ENCODE measurements at regions not wholly inside any gene's neighbourhood (a gene's known extent, or its start where the extent isn't known, plus 50 kb on each side); places are given as distances from the start of the nearest gene placed in this dataset.
"Not testable (repeated sequence)": the region's sequence is repeated elsewhere in the genome, so short reads cannot be mapped to it uniquely, and the experiment has no call there.

DNA sequence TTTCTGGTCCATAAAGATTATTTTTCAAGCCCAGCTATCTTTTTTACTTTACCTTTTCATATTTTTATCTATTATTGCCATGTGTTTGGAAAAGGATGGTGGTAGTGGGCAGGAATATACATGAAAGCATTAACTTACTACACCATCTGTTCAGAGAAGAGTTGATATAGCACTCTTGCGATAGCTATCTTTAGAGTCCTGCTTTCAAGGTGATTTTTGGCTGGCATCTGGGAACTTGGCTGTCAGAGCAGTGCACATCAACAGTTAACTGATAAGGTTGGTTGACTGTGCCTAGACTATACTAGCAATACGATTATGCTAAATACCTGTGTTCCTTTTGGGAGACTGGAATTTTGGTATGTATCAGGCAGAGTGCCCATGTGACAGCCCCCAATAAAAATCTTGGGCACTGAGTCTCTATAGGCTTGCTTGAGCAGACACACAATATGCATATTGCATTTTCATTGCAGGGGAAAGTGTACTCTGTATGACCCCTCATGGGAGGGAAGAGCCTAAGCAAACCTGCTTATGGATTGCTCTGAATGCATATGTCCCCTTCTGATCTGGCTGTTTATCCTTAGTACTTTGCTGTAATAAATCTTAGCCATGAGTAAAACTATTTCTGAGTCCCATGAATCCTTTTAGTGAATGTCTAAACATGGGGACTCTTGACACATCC is 227.6 kb upstream of the C9orf72 start:
- DNase-seq (ENCODE audit: low read depth in 4 of 4, low spot score in 1 of 4): no peak

DNA sequence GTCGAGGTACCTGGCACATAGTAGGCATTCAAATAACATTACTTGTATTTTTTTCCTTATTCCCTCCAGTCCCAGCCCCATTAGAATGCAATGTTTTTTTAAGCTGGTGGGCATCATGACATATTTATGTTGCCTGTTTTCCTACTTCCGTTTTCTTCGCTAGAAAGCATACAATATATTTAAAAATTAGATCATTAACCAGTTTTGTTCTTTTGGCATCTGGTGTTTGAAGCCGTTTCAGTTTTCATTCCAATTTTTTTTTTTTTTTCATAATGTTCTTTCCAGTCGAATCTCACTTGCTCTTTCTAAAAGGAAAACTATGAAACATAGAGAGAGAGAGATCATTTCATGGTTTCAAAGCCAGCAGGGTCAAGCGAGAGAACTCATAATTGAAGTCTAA is 228.3 kb upstream of the C9orf72 start:
- no peak for DNase-seq (ENCODE audit: low read depth in 4 of 4, low spot score in 1 of 4)

DNA sequence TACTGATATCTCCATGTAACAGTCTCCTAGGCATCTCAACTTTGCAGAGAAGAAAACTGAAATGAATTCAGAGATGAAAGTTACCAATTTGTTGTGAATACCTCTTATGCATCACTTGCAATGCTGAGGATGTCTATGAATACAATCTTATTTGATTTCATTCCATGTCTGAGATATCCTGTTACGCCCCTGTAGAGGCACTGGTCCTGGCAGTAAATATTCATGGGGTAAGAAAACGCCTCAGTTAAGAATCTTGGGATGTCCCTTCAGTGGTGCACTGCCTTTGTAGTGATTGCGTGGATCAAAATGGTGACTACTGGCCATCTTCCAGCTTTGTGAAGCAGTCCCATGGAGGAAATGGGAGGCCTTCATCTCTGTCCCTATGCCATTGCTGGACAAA is 229.1 kb upstream of the C9orf72 start:
- DNase-seq (ENCODE audit: low read depth in 4 of 4, low spot score in 1 of 4): no peak

DNA sequence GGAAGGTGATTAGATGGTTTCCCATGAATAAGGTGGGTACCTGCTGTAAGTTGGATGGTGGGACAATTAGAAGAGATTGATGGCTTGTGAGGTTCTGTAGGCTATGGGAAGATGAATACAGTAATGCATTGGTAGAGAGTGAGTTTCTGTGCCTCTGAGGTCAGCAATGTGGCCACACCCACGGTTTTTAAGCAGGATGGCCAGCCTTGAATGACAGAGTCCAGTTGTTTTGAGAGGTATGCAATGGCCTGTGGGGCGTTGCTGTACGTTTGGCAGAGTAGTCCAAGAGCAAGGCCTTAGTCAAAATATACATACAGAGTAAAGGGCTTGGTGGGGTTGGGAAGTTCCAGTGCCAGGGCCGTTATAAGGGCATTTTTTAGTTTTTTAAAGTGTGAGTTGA is 235.6 kb upstream of the C9orf72 start:
- no peak for DNase-seq (ENCODE audit: low read depth in 4 of 4, low spot score in 1 of 4)

DNA sequence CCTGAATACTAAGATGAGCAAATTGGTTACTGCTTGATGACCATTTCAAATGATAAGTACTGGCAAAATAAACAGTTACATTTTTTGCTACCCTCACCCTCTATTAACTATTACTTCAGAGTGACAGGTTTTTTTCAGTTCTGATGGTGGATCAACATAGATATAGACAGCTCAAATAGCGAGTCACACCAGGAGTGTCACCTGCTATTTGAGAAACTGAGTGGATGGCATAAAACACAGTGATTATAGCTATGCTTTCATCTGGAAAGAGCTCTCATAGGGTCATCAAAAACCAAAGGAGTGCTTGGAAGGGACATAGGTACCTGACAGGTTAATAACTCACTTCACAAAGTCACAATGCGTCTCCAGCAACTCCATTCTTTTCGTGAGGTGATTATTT is 244.5 kb upstream of the C9orf72 start:
- no peak for DNase-seq (ENCODE audit: low read depth in 4 of 4, low spot score in 1 of 4)

DNA sequence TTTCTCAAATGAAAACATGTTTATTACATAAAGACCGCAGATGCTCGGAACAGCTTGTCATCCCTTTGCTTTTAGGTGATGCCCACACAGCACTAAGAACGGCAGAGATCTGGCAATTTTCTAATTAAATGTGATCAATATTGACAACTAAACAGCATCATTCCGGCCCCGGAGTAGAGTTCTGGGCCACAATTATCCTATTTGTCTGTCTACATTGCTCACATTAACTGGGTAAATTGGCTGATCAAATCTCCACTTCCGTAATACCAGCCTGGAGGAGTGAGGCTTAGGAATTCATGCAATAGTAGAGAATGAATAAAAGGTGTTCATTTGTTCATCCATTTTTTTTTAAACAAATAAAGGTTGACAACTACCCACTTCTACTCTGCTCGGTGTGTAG is 245.1 kb upstream of the C9orf72 start:
- DNase-seq (ENCODE audit: low read depth in 4 of 4, low spot score in 1 of 4): no peak

DNA sequence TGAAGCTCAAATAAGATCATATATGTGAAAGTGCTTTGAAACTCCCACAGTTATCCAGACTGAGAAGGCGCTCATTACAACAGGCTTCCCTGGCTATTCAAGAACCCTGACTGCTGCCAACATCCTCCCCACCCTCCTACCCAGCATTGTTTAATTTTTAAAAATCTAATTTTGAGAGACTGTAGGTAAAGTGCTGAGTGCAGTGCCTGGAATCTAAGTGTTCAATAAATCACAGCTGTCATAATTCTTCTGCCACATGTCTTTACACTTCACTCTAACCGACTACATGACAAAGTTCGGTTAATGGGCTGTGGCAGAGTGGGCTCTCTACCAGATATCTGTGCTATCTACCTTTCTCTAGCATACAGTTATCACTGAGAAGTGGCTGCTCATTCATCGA is 255.6 kb upstream of the C9orf72 start:
- no peak for DNase-seq (ENCODE audit: low read depth in 4 of 4, low spot score in 1 of 4)

DNA sequence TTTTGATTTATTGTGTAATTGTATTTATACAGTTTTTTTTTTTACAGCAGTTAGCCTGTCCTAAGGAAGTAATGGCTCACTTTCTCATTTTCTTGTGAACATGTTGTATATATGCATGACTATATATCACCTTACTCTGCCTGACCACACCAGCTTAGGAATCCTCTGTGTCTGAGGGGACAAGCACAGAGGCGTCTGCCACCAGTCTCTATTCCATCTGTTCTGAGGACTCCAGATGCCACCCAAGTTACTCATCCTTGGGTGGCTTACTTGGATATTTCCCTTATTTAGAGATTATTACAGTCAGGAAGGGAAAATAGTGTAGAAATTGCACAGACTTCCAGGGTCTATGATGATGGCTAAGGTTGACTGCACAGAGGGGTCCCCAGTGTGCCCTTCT is 256.3 kb upstream of the C9orf72 start:
- no peak for DNase-seq (ENCODE audit: low read depth in 4 of 4, low spot score in 1 of 4)

DNA sequence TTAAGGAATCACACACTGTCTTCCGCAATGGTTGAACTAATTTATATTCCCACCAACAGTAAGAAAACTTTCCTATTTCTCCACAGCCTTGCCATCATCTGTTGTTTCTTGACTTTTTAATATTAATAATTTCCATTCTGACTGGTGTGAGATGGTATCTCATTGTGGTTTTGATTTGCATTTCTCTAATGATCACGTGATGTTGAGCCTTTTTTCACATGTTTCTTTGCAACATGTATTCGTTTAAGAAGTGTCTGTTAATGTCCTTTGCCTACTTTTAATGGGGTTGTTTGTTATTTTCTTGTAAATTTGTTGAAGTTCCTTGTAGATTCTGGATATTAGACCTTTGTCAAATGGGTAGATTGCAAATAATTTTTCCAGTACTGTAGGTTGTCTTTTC is 258.8 kb upstream of the C9orf72 start:
- DNase-seq (ENCODE audit: low read depth in 4 of 4, low spot score in 1 of 4): not testable (repeated sequence)

DNA sequence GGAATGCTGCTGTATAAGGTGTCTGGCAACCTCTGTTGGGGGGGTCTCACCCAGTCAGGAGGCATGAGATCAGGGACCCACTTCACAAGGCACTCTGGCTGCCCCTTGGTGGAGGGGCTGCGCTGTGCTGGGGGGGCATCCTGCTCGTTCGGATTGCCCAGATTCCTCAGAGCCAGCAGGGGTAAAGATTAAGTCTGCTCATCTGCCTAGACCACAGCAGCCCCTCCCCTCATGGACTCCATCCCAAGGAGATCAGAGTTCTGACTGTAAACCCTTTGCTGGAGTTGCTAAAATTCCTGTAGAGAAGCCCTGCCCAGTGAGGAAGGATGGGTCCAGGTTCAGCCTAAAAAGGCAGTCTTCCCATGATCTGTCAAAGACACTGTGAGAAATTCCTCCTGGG is 262.0 kb upstream of the C9orf72 start:
- no peak for DNase-seq (ENCODE audit: low read depth in 4 of 4, low spot score in 1 of 4)

DNA sequence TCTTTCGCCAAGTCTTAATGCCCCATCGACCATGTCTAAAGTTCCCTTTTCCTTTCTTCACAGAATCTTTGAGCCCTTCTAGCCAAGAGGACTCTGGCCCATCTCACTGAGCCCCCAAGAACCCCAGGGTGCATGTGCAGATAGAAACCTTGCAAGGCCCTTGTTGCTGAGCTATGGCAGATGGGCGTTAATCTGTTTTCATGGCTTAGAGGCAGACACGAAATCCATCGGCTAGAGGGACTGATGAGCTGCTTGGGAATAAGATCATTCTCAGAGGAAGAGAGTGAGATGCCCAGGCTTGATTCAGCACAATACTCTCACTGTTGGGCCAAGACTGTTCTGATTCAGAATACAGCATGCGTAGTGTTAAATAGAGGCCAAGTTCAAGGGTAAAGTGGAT is 262.5 kb upstream of the C9orf72 start:
- DNase-seq (ENCODE audit: low read depth in 4 of 4, low spot score in 1 of 4): no peak

DNA sequence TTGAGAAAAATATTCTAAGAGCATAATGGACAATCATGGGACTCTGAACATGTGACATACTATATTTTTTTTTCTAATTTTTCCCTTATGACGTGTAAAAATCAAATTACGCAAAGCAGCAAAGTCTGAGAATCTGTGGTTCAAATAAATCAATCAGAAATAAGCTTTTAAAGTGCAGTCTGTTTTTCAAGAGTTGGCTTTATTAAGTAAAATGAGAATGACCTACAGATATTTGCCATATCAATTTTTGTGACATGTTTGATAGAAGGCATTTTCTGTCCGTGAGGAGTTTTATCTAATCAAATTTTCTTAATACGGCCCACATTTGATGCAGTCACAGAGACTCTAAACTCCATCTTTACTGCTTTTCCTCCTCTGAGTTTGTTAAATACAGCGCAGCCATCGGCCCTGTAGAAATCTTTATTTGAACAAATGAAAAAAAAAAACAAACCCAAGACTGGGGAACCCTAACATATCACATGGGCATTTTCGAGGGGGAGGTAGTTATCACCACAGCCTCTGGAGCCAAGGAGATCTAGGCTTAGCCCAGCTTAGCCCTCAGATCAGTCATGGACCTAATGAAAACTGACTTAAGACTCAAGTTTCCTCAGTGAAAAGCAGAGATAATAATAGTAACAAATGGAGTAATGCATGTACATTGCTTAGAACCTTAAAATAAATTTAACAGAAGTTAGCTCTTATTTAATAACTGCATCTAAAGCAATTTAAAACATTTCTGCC is 263.6 kb upstream of the C9orf72 start:
- no peak for DNase-seq (ENCODE audit: low read depth in 4 of 4, low spot score in 1 of 4)

DNA sequence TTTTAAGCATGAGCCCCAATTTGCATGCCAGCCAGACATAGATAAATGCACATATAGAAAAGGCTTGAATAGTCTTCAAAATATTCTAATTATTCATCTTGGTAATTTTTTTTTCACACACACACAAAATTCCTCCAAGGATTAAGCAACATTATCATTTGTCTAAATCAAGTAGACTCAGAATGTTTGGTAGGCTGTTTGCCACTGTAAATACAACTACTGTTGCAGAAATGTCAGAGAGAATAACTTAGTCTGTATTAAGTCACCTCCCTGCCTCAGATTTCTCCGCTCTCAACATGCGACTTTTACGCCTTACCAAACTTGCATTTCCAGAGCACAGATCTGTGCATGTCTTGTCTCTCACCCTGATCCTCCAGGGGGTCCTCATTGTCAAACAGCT is 265.6 kb upstream of the C9orf72 start:
- DNase-seq (ENCODE audit: low read depth in 4 of 4, low spot score in 1 of 4): no peak

DNA sequence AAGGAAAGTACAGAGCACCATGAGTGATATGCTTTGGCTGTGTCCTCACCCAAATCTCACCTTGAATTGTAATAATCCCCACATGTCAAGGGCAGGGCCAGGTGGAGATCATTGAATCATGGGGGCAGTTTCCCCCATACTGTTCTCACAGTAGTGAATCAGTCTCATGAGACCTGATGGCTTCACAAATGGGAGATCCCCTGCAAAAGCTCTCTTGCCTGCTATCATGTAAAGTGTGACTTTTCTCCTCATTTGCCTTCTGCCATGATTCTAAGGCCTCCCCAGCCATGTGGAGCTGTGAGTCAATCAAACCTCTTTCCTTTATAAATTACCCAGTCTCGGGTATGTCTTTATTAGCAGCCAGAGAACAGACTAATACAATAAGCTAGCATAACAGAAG is 266.5 kb upstream of the C9orf72 start:
- DNase-seq (ENCODE audit: low read depth in 4 of 4, low spot score in 1 of 4): not testable (repeated sequence)

DNA sequence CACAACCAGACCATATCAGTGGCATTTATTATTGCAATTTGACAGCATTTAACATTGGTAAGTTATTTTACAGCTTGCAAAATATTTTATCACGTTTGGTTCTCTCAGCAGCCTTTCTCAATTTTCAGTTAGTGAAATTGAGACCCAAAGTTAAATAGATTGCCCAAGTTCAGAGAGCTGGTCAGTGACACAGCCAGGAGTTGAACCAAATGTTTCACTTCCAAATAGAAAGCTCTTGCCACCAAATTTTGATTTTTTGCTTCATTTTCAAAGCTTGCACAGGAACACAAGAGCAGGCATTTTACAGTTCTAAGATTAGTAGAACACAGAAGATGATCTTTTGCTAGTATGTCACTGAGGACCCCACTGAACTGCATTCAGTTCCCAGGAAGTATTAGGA is 271.5 kb upstream of the C9orf72 start:
- no peak for DNase-seq (ENCODE audit: low read depth in 4 of 4, low spot score in 1 of 4)

DNA sequence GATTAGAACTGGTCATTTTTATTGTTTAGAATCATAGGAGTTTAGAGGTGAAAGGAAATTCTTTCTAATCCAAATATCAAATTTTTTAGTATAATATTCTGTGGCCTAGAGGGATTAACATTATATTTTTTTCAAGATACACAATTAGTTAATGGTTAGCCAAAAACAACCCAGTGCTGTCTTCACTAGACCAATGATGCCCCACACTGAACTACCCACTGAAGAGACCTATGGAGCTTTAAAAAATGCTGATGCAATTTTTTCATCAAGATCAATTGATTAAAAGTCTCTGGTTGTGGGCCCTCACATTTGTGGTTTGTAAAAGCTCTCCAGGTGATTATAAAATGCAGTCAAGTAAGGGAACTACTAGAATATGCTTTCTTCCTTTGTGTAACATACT is 274.1 kb upstream of the C9orf72 start:
- no peak for DNase-seq (ENCODE audit: low read depth in 4 of 4, low spot score in 1 of 4)

DNA sequence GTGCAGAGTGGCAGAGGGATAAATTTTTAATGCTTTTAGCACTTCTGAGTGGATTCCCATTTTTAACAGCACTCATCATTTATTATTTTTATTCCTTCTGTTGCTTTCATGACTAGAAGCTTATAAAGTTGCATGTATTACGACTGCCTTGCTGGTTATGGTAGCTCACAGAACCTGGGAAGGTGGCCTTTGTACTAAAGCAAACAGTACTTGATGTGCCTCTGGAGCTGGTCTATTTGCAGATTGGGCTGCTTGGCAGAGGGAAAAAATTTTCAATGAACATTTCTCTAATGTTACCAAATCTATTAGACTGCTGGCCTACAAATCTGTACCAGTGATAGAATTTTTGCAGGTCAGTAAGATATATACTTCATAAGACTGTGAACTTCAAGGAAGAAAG is 274.5 kb upstream of the C9orf72 start:
- DNase-seq (ENCODE audit: low read depth in 4 of 4, low spot score in 1 of 4): no peak

DNA sequence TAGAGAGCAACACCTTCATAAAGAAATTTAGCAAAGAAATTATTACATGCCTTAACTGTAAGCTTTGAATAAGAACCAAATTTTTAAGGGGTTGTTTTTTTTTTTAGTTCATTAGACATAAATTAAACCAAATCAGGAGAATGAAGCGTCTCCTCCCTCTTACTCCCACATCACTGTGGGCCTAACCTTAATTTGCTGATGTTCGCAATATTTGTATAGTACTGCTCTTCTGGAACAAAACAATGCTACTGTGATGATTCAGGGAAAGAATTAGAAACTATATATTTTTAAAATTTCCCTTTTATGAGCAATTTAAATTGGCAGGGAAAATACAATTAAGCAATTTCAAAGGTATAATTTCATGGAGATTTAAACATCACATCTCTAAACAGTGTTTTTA is 275.0 kb upstream of the C9orf72 start:
- DNase-seq (ENCODE audit: low read depth in 4 of 4, low spot score in 1 of 4): no peak

DNA sequence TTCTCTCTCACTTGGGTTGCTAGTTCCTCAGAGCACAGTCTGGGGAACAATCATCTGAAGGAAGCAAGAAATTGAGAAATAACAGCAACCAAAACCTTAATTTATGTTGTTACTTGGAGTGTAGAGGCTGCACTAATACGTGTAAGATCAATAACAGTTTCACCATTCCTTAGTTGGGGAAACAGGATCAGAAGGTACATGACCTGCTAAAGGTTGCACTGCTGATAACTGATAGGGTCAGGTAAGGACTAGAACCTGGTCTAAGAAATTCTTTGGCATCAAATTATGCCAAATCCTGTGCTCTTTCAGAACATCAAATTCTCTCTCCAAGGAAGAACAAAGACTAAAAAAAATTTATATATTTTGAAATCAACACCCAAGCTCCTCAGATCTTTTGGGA is 278.6 kb upstream of the C9orf72 start:
- no peak for DNase-seq (ENCODE audit: low read depth in 4 of 4, low spot score in 1 of 4)

DNA sequence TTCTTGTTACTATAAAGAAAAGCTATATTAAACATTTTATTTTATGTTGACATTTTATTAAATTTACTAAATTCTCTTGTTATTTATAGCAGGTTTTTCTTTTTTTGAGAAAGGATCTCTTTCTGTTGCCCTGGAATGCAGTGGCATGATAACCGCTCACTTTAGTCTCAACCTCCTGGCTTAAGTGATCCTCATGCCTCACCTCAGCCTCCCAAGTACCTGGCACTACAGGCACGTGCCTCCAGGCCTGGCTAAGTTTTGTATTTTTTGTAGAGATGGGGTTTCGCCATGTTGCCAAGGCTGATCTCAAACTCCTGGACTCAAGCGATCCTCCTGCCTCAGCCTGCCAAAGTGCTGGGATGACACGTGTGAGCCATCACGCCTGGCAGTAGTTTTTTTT is 280.2 kb upstream of the C9orf72 start:
- no peak for DNase-seq (ENCODE audit: low read depth in 4 of 4, low spot score in 1 of 4)

DNA sequence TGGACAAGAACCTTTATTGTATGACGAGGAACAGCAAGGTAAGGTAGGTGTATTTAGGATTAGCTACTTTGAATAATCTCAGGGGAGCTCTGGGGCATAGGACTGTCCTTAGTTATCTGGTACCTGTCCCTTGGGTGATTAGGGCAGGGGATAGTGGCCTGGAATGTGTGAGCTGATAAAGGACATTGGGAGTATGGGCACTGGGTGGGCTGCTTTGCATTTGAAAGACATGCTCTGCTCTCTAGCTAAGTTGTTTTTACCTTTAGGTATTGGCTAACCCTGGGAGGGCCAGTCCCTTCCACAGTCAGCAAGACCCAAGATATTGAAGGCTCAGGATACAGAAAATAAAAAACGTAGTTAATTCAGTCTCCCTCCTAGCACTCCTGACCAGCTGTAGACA is 282.8 kb upstream of the C9orf72 start:
- DNase-seq (ENCODE audit: low read depth in 4 of 4, low spot score in 1 of 4): no peak

DNA sequence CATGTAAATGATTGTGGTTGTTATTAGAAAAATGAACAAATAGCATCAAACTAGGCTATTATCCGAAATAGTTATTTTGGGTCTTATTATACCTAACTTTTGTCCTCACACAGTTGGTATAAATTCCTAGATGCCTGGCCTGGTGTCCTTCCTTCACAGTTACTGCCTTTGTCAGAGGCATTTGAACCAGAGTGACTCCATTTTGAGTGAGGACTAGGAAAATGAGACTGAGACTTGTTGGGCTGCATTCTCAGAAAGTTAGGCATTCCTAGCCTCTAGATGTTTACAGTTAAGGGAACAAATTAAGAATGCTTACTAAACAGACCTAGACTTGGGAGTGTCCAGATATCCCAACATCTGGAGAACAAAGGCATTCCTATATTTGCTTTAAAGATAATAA is 283.5 kb upstream of the C9orf72 start:
- no peak for DNase-seq (ENCODE audit: low read depth in 4 of 4, low spot score in 1 of 4)

DNA sequence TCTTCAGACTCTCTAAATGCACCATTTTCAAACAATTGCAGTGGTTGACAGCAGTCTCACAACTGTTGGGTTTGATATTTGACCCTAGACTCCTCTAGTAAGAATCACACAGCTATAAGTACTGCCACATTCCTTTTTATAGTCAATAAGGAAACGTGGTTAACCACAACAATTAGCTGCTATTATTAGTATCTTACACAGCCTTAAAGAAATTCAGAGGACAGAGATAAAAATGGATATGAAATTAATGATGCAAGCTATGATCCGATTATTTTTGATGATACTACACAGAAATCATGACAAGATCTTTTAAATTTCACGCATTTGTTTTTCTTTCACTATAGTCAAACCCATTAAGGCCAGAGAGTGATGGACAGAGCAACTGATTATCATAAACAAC is 288.6 kb upstream of the C9orf72 start:
- no peak for DNase-seq (ENCODE audit: low read depth in 4 of 4, low spot score in 1 of 4)

Measured in stimulated activated CD4-positive, alpha-beta T cell treated with anti-CD3 and anti-CD28 coated beads, Interleukin-1b, Interleukin-23, amount 100 ng/mL, for 24 hours (primary cell).